ENCODE measurements at regions not wholly inside any gene's neighbourhood (a gene's known extent, or its start where the extent isn't known, plus 50 kb on each side); places are given as distances from the start of the nearest gene placed in this dataset.

GRCh38 chr6:74899416-74899815 lies 306.4 kb downstream of the COL12A1 start:
- TF ChIP-seq CTCF (IDR thresholded peaks at IDR 0.05), result no peak
- TF ChIP-seq POLR2A (IDR thresholded peaks at IDR 0.05), result no peak
